SK-N-SH (cell line): ENCODE measurements at regions not wholly inside any gene's neighbourhood (a gene's known extent, or its start where the extent isn't known, plus 50 kb on each side); places are given as distances from the start of the nearest gene placed in this dataset.
A peak's percentile ranks its signal among the peaks of the same experiment; 100 is the strongest.

Experiments
- CTCF ChIA-PET: fragments of 300-600, 350-600 bp; formaldehyde crosslinking; extraction: SDS; loops from one replicate; lab custom pipeline; 2021; lab: Yijun Ruan, JAX
- POLR2A ChIA-PET: fragments of 350-600 bp; sonication (Branson Sonifier 250); formaldehyde crosslinking; extraction: SDS; loops from one replicate; lab custom pipeline; 2020; ENCODE audit warnings: antibody characterized with exemption, inconsistent platforms; lab: Yijun Ruan, JAX
- DNase-seq: peaks from one replicate; pipeline ENCODE4 v3.0.0; 2012
- H2AFZ ChIP-seq: fragments of 200-600 bp; sonication (generic); 2 replicates; pipeline ENCODE4 v1.8.1; 2016; ENCODE audit warnings: antibody characterized with exemption, mild to moderate bottlenecking, low read depth
- H3F3A ChIP-seq: fragments of 200-600 bp; sonication (generic); replicated peaks from 2 replicates; pipeline ENCODE3; 2016; ENCODE audit warnings: antibody characterized with exemption, mild to moderate bottlenecking; ENCODE audit not compliant: insufficient read depth
- H3K27ac ChIP-seq, 2 experiments: fragments of 200-500 bp in 1 of 2; fragments of 200-600 bp in 1 of 2; sonication (Bioruptor generic) in 1 of 2; sonication (generic), shearing (Covaris generic) in 1 of 2; 2 replicates each; pipeline versions ENCODE4 v1.5.1 to v1.6.1; 2014 to 2016; ENCODE audit warnings: low read depth in 2 of 2, inconsistent platforms in 1 of 2, low read length in 1 of 2, mild to moderate bottlenecking in 1 of 2, mixed read lengths in 1 of 2
- H3K27me3 ChIP-seq: fragments of 200-600 bp; sonication (generic), shearing (Covaris generic); 2 replicates; pipeline ENCODE4 v1.6.1; 2016; ENCODE audit warnings: mixed run types; ENCODE audit not compliant: insufficient read depth
- H3K36me3 ChIP-seq, 2 experiments: fragments of 200-500 bp in 1 of 2; fragments of 200-600 bp in 1 of 2; sonication (Bioruptor generic) in 1 of 2; sonication (generic) in 1 of 2; replicated peaks in 1 of 2; 2 replicates each; pipeline versions ENCODE3 to v1.5.1; 2014 to 2016; ENCODE audit warnings: low read length in 1 of 2, mild to moderate bottlenecking in 1 of 2; ENCODE audit not compliant: insufficient read depth in 2 of 2, control insufficient read depth in 1 of 2
- H3K4me1 ChIP-seq, 2 experiments: fragments of 200-500 bp in 1 of 2; fragments of 200-600 bp in 1 of 2; sonication (Bioruptor generic) in 1 of 2; sonication (generic), shearing (Covaris generic) in 1 of 2; 2 replicates each; pipeline versions ENCODE4 v1.5.1 to v1.6.1; 2014 to 2016; ENCODE audit warnings: low read depth in 1 of 2, low read length in 1 of 2, mixed run types in 1 of 2; ENCODE audit not compliant: insufficient read depth in 2 of 2, control insufficient read depth in 1 of 2
- H3K4me2 ChIP-seq: fragments of 200-600 bp; sonication (generic), shearing (Covaris generic); 2 replicates; pipeline ENCODE4 v1.6.1; 2017; ENCODE audit warnings: mixed run types
- H3K4me3 ChIP-seq, 2 experiments: fragments of 200-500 bp in 1 of 2; fragments of 200-600 bp in 1 of 2; sonication (Bioruptor generic) in 1 of 2; sonication (generic), shearing (Covaris generic) in 1 of 2; 2 replicates each; pipeline versions ENCODE4 v1.5.1 to v1.8.1; 2014 to 2016; ENCODE audit warnings: low read depth in 2 of 2, inconsistent platforms in 1 of 2, low read length in 1 of 2, mild to moderate bottlenecking in 1 of 2, mixed read lengths in 1 of 2, moderate library complexity in 1 of 2
- H3K79me2 ChIP-seq: fragments of 200-600 bp; sonication (generic); 2 replicates; pipeline ENCODE4 v1.8.1; 2017; ENCODE audit warnings: mild to moderate bottlenecking; ENCODE audit not compliant: insufficient read depth
- H3K9ac ChIP-seq: fragments of 200-600 bp; sonication (generic); 2 replicates; pipeline ENCODE4 v1.6.1; 2017; ENCODE audit warnings: mixed run types
- H3K9me2 ChIP-seq: fragments of 200-600 bp; sonication (generic); 2 replicates; pipeline ENCODE4 v1.6.1; 2017; ENCODE audit warnings: mixed run types
- H3K9me3 ChIP-seq: fragments of 200-600 bp; sonication (generic); 2 replicates; pipeline ENCODE4 v1.6.1; 2017; ENCODE audit warnings: mixed run types, mild to moderate bottlenecking, moderate library complexity
- H4K20me1 ChIP-seq: fragments of 200-600 bp; sonication (generic); 2 replicates; pipeline ENCODE4 v1.6.1; 2017; ENCODE audit warnings: mild to moderate bottlenecking, mixed run types; ENCODE audit not compliant: insufficient read depth
- ELF1 ChIP-seq: IDR thresholded peaks from 2 replicates; pipeline ENCODE4 v1.4.0; 2012
- FOSL2 ChIP-seq: IDR thresholded peaks from 2 replicates; pipeline ENCODE4 v1.4.0; 2012; ENCODE audit warnings: low read depth, mild to moderate bottlenecking, moderate library complexity, borderline replicate concordance
- MEF2A ChIP-seq: IDR thresholded peaks from 2 replicates; pipeline ENCODE4 v1.4.0; 2012; ENCODE audit warnings: low read depth, borderline replicate concordance
- POLR2AphosphoS5 ChIP-seq: IDR thresholded peaks from 2 replicates; pipeline ENCODE4 v1.6.1; 2012; ENCODE audit warnings: low read depth, low read length
- REST ChIP-seq: IDR thresholded peaks from 2 replicates; pipeline ENCODE4 v1.6.1; 2012; ENCODE audit warnings: mild to moderate bottlenecking, low read depth, low read length, moderate library complexity
- RFX5 ChIP-seq: IDR thresholded peaks from 2 replicates; pipeline ENCODE4 v1.6.1; 2012; ENCODE audit warnings: mild to moderate bottlenecking, improper control_type of control experiment, low read length
- TAF1 ChIP-seq: IDR thresholded peaks from 2 replicates; pipeline ENCODE4 v1.6.1; 2012; ENCODE audit warnings: low read depth, mild to moderate bottlenecking, low read length, moderate library complexity, borderline replicate concordance
- TCF12 ChIP-seq: IDR thresholded peaks from 2 replicates; pipeline ENCODE4 v1.4.0; 2012
- WGBS: methylation state at CpG from one replicate; pipeline ENCODE4 v1.1.6; 2017; ENCODE audit warnings: low lambda C conversion rate; 5-methylcytosine and 5-hydroxymethylcytosine counted together
- TF ChIP-seq, protein P1 (sequence below): IDR thresholded peaks from 2 replicates; pipeline ENCODE4 v1.4.0; 2012; ENCODE audit warnings: low read depth, borderline replicate concordance

GRCh38 chr4:38308728-38309311 lies 348.6 kb downstream of the PTTG2 start:
- Histone ChIP-seq H3F3A (no peaks in the 10 kb centered on the region), H3K27ac (no peak overlapping the region), H3K4me1 (no peaks in the 10 kb centered on the region), H3K9ac (no peak overlapping the region), H3K4me2 (no peak overlapping the region), H3K36me3 (no peaks in the 10 kb centered on the region), H4K20me1 (no peaks in the 10 kb centered on the region), H3K27me3 (no peaks in the 10 kb centered on the region), H3K9me3 (no peaks in the 10 kb centered on the region), H3K9me2 (no peaks in the 10 kb centered on the region), H3K4me3 (no peak overlapping the region), H3K79me2 (no peaks in the 10 kb centered on the region), H2AFZ (no peak overlapping the region)
- WGBS, result 31% methylated on average over 5 of the region's 5 CpGs
- ChIA-PET CTCF (interaction anchor here (1.3 to 2.4 kb wide), 2 partner anchors 10 to 421 kb away, joined by 3 to 14 read pairs; no protein-coding TSS in a partner anchor), POLR2A (no interaction called here)
- no peak for TF ChIP-seq TCF12
- TF ChIP-seq FOSL2, result peak; percentile 31; the same call in 1 of the 2 replicates
- TF ChIP-seq ELF1, result no peak
- TF ChIP-seq RFX5, result no peak
- TF ChIP-seq TAF1, result no peak
- DNase-seq, result no peak

DNA sequence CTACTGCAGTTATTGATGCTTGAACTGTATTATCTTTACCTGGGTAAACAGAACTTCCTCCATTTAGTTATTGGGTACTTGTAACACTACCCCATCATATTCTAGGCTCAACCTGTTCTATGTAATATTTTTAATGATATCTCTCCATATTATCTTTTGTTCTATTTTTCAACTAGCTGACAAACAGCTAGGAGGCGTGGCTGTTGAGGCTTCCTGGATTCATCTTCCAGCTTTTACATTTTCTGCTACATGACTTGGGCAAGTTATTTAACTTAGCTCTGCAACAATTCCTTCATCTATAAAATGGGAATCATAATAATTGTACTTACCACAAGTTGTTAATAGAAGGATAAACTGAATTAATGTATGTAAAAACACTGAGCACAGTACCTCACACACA lies 349.3 kb downstream of the PTTG2 start:
- Histone ChIP-seq H3K4me3 (no peak overlapping the region), H3K79me2 (no peaks in the 10 kb centered on the region), H3K9me2 (no peaks in the 10 kb centered on the region), H2AFZ (no peak overlapping the region), H3K27ac (no peak overlapping the region), H3K4me2 (no peak overlapping the region), H4K20me1 (no peaks in the 10 kb centered on the region), H3F3A (no peaks in the 10 kb centered on the region), H3K27me3 (no peaks in the 10 kb centered on the region), H3K4me1 (no peaks in the 10 kb centered on the region), H3K9ac (no peak overlapping the region), H3K36me3 (no peaks in the 10 kb centered on the region), H3K9me3 (no peaks in the 10 kb centered on the region)
- DNase-seq, result no peak
- CTCF ChIA-PET, result interaction anchor here (1.3 to 2.4 kb wide), 2 partner anchors 10 to 420 kb away, joined by 3 to 14 read pairs; no protein-coding TSS in a partner anchor
- POLR2A ChIA-PET, result no interaction called here
- WGBS, result 38% methylated on average over 1 of the region's 1 CpG
- TF ChIP-seq POLR2AphosphoS5 (no peak), REST (no peak), MEF2A (no peak)
- TF ChIP-seq, protein P1, sequence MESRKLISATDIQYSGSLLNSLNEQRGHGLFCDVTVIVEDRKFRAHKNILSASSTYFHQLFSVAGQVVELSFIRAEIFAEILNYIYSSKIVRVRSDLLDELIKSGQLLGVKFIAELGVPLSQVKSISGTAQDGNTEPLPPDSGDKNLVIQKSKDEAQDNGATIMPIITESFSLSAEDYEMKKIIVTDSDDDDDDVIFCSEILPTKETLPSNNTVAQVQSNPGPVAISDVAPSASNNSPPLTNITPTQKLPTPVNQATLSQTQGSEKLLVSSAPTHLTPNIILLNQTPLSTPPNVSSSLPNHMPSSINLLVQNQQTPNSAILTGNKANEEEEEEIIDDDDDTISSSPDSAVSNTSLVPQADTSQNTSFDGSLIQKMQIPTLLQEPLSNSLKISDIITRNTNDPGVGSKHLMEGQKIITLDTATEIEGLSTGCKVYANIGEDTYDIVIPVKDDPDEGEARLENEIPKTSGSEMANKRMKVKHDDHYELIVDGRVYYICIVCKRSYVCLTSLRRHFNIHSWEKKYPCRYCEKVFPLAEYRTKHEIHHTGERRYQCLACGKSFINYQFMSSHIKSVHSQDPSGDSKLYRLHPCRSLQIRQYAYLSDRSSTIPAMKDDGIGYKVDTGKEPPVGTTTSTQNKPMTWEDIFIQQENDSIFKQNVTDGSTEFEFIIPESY, result no peak
